HG03558 (cell line): ENCODE measurements at regions not wholly inside any gene's neighbourhood (a gene's known extent, or its start where the extent isn't known, plus 50 kb on each side); places are given as distances from the start of the nearest gene placed in this dataset.

ENCODE experiments used
- ATAC-seq: cut with Tn5 transposase; IDR thresholded peaks from one replicate; pipeline ENCODE4 v1.9.1; 2021; ENCODE audit warnings: moderate number of reproducible peaks; ENCODE audit not compliant: unreplicated experiment; ENCODE audit errors: extremely low read depth

GRCh38 chr3:3586336-3586735 is 212.9 kb upstream of the LRRN1 start:
- no peak for ATAC-seq

- no peak for ATAC-seq
Measured at GRCh38 chr3:3579658-3580057, 219.6 kb upstream of the LRRN1 start.

GRCh38 chr3:3578718-3579117 is 220.5 kb upstream of the LRRN1 start:
- ATAC-seq, result no peak

- no peak for ATAC-seq
Measured at GRCh38 chr3:3577823-3578222, 221.4 kb upstream of the LRRN1 start.

GRCh38 chr3:3573341-3573740 is 225.9 kb upstream of the LRRN1 start:
- no peak for ATAC-seq

- ATAC-seq, result no peak
Measured at GRCh38 chr3:3560591-3561311, 238.5 kb upstream of the LRRN1 start.

GRCh38 chr3:3559786-3560185 is 239.4 kb upstream of the LRRN1 start:
- ATAC-seq, result no peak

- ATAC-seq, result no peak
Measured at GRCh38 chr3:3556078-3556477, 243.2 kb upstream of the LRRN1 start.

GRCh38 chr3:3553236-3553635 is 246.0 kb upstream of the LRRN1 start:
- no peak for ATAC-seq

GRCh38 chr3:3552761-3553160 is 246.5 kb upstream of the LRRN1 start:
- no peak for ATAC-seq

GRCh38 chr3:3551981-3552380 is 247.2 kb upstream of the LRRN1 start:
- ATAC-seq, result no peak

GRCh38 chr3:3545360-3545759 is 253.9 kb upstream of the LRRN1 start:
- no peak for ATAC-seq

GRCh38 chr3:3538451-3538850 is 260.8 kb upstream of the LRRN1 start:
- ATAC-seq, result no peak

GRCh38 chr3:3532508-3532907 is 266.7 kb upstream of the LRRN1 start:
- ATAC-seq, result no peak

- no peak for ATAC-seq
Measured at GRCh38 chr3:3531476-3531875, 267.8 kb upstream of the LRRN1 start.

- no peak for ATAC-seq
Measured at GRCh38 chr3:3519266-3519665, 280.0 kb upstream of the LRRN1 start.

GRCh38 chr3:3516996-3517395 is 282.2 kb upstream of the LRRN1 start:
- no peak for ATAC-seq

GRCh38 chr3:3516384-3516783 is 282.8 kb upstream of the LRRN1 start:
- ATAC-seq, result no peak

- ATAC-seq, result no peak
Measured at GRCh38 chr3:3509665-3510064, 289.6 kb upstream of the LRRN1 start.

GRCh38 chr3:3504686-3505085 is 294.5 kb upstream of the LRRN1 start:
- no peak for ATAC-seq

GRCh38 chr3:3503411-3503810 is 295.8 kb upstream of the LRRN1 start:
- no peak for ATAC-seq

GRCh38 chr3:3499987-3500386 is 299.2 kb upstream of the LRRN1 start:
- ATAC-seq, result no peak
